ENCODE measurements at regions not wholly inside any gene's neighbourhood (a gene's known extent, or its start where the extent isn't known, plus 50 kb on each side); places are given as distances from the start of the nearest gene placed in this dataset.

DNA sequence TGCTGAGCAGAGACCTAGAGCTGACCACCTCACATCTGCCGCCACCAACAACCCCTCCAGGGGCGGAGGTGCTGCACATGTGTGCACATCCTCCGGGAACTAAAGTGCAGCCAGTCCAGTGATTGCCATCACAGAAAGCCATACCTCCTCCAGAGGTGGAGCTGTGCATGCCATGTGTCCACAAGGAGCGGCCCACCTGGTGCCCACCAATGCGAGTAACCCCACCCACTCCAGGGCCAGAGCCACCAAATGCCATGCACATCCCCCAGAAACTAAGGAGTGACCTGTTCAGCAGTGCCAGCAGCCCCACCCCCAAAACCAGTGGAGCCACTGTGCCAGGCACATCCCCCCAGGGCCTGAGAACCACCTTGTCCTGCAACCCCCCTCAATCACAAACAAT lies 557.9 kb downstream of the UQCRFS1 start:
- in situ Hi-C loops (cut with HindIII; ENCODE audit: low sequenced_read_pairs), result no loop called here
- no peak overlapping the region for H3K4me3 ChIP-seq (ENCODE audit: low read depth, low read length)
- no peak for DNase-seq (ENCODE audit: low read depth, low spot score)
- TF ChIP-seq, protein P1, sequence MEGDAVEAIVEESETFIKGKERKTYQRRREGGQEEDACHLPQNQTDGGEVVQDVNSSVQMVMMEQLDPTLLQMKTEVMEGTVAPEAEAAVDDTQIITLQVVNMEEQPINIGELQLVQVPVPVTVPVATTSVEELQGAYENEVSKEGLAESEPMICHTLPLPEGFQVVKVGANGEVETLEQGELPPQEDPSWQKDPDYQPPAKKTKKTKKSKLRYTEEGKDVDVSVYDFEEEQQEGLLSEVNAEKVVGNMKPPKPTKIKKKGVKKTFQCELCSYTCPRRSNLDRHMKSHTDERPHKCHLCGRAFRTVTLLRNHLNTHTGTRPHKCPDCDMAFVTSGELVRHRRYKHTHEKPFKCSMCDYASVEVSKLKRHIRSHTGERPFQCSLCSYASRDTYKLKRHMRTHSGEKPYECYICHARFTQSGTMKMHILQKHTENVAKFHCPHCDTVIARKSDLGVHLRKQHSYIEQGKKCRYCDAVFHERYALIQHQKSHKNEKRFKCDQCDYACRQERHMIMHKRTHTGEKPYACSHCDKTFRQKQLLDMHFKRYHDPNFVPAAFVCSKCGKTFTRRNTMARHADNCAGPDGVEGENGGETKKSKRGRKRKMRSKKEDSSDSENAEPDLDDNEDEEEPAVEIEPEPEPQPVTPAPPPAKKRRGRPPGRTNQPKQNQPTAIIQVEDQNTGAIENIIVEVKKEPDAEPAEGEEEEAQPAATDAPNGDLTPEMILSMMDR (IDR thresholded peaks at IDR 0.05; ENCODE audit: low read depth, low read length), result no peak

DNA sequence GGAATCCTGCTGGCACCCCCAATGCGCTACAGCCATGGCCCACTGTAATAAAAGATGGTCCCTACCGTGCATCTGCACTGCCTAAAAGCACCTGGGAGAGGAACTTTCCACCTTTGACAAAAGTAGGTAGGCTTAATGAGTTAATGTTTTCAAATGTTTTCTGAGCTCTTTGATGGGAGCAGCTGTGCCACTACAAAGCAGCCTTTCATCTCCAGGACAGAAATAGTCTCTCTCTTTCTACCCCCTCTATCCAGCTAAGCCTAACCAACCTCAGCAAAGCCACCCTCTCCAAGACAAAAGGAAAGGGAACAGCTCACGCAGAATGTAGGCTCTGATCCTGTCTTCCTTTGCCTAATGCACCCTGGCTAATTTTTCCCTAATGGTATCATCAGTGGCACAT lies 560.2 kb downstream of the UQCRFS1 start:
- no peak for DNase-seq (ENCODE audit: low read depth, low spot score)
- no peak overlapping the region for H3K4me3 ChIP-seq (ENCODE audit: low read depth, low read length)
- in situ Hi-C loops (cut with HindIII; ENCODE audit: low sequenced_read_pairs), result no loop called here
- TF ChIP-seq, protein P1 (IDR thresholded peaks at IDR 0.05; ENCODE audit: low read depth, low read length), result no peak

DNA sequence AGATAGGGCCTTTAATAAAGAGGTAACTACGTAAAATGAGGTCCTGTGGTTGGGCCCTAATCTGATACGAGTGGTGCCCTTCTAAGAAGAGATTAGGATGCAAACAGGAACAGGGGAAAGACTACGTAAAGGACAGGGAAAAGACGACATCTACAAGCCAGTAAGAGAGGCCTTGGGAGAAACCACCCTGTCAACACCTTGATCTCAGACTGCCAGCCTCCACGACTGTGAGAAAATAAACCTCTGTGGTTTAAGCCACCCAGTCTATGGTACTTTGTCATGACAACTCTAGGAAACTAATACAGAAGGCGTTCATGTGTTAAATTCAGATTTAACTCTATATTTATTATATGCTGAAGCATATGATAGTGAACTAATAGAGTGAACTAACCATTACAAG lies 566.3 kb downstream of the UQCRFS1 start:
- no peak overlapping the region for H3K4me3 ChIP-seq (ENCODE audit: low read depth, low read length)
- TF ChIP-seq, protein P1 (IDR thresholded peaks at IDR 0.05; ENCODE audit: low read depth, low read length), result no peak
- no peak for DNase-seq (ENCODE audit: low read depth, low spot score)
- in situ Hi-C loops (cut with HindIII; ENCODE audit: low sequenced_read_pairs), result no loop called here

DNA sequence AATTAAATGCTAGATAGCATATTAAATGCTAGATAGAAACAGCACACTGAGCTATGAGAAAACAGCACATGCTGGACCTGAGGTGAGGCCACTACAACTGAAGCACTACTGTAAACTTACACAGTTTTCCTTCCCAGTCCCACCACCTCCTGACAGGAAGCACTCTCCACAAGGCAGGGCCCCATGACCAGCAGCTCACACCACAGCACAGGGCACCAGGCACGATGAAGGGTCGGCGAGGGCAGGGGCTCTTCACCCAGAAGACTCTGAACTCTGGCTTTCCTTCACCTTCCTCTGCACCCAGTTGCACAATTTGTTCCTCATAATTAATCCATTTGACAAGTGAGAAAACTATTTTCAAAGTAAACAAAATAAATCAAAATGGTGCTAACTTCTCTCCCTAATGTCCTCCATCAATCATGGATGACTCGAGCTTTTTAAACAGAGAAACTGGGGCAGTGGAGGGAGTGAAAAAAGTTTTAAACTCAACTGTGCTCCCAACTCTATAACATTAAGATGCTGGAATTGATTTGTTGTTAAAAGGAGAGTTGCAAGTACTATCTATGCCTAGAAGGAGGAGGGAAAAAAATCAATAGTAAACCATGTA lies 568.7 kb downstream of the UQCRFS1 start:
- H3K4me3 ChIP-seq (ENCODE audit: low read depth, low read length), result no peak overlapping the region
- TF ChIP-seq, protein P1 (IDR thresholded peaks at IDR 0.05; ENCODE audit: low read depth, low read length), result no peak
- no peak for DNase-seq (ENCODE audit: low read depth, low spot score)
- in situ Hi-C loops (cut with HindIII; ENCODE audit: low sequenced_read_pairs), result no loop called here

DNA sequence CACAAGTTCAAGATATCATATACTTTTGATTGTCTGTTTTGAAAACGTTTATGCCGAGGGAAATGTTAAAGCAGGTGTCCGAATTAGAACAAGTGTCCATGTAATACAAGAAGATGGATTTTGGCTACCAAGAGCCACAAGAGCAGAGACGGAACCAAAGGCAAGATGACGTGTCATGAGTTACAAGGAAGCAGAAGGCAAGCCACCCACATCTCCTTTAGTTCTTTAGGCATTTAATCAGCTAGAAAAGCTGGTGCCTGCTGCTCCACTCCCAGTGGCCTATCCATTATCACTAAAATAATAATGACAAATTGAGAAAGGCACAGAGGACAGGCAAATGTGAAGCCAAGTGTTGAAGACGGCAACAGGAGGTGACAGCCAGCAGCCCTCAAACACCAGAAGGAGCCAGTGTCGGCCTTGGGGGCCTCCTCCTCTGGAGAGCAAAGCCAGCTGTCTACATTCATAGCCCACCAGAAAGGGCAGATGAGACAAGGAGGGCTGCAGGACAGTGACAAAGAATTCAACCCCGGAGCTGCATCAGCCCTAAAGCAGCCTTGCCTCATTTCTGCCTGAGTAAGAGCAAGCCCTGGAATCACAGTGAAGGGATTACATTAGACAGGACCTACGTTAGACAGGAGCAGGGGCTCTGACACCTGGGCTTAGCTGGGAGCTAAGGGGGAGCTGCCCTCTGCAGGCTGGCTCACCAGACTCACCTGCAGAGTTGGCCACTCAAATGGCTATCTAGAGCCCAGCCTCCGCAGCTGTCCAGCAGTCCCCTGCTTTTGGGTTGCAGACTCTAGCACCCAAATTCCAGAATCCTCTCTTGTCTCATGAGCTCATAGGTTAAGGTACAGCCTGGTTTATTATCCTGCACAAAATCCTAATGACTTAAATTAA lies 569.9 kb downstream of the UQCRFS1 start:
- in situ Hi-C loops (cut with HindIII; ENCODE audit: low sequenced_read_pairs), result no loop called here

DNA sequence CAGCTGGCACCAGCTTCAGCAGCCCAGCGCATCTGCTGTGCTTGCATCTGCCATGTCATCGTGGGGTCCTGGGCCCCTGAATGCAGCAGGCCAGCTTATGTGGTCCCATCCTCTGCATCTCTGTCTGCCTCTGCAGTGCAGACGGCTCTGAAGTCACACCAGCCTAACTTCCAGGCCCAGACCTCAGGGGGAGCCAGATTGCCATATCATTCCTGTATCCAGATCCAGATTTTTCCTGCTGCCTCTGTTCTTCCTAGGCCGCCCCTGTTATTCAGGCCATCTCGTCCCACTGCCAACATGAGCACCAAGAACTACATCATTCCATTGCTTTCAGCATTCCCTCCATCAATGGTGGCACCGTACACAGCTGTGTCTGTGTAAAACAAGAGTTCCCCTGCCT lies 571.6 kb downstream of the UQCRFS1 start:
- no peak for DNase-seq (ENCODE audit: low read depth, low spot score)
- TF ChIP-seq, protein P1 (IDR thresholded peaks at IDR 0.05; ENCODE audit: low read depth, low read length), result no peak
- in situ Hi-C loops (cut with HindIII; ENCODE audit: low sequenced_read_pairs), result no loop called here
- no peak overlapping the region for H3K4me3 ChIP-seq (ENCODE audit: low read depth, low read length)

More for the DNA sequence above, 569.9 kb downstream of the UQCRFS1 start:
- H3K4me3 ChIP-seq (ENCODE audit: low read depth, low read length), result no peak overlapping the region
- TF ChIP-seq, protein P1 (IDR thresholded peaks at IDR 0.05; ENCODE audit: low read depth, low read length), result no peak
- no peak for DNase-seq (ENCODE audit: low read depth, low spot score)

Data from astrocyte of the spinal cord (primary cell).